ENCODE measurements at regions not wholly inside any gene's neighbourhood (a gene's known extent, or its start where the extent isn't known, plus 50 kb on each side); places are given as distances from the start of the nearest gene placed in this dataset.

DNA sequence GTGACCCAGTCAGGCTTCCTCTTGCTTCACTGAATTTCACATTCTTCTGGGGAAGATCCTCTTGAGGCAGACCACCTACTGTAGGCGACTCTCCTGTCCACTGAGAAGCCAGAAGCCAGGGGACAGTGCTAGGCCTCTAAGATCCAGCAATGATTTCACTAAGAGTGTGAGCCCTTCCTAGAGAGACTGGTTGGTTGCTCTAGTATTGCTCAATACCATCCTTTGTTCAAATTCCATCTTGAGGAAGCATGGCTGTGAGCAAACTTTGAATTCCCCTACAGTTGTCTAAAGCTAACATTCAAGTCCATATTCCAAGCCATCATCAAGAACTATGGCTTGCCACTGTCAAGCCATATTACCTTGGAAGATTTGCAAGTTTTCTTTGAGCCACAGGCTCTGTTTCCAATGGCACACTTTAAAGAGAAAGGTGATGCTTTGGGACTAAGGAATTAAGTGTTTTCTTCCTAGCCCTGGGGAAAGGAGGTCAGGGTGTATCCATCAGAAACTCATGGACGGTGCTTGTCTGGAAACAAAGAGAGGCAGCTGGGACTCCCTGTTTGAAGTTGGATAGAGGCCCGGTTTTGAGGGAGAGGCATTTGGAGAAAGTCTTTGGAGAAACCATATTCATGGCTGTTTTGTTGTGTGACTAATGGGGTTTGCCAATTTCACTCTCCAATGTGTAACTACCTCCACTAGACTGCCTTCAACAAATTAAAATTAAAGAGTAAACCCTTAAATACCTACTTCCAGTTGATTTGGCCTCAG, 1217.9 kb downstream of the VRK1 start:
- DNase-seq (ENCODE audit: low spot score), result no peak

DNA sequence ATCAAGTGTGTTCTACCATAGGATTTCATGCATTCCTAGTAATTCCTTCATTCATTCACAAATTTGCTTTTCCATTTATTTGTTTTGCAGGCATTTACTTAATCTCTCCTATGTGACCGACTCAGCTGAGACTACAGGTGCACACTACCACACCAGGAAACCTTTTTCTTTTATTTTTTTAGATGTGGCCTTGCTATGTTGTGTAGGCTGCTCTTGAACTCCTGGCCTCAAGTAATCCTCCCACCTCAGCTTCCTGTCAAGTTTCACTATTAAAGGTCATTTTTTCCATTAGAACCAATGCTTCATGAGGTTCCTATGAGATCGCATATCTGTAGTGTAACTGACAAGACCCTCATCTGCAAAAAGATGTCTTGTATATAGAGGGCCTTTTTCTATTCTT, 1218.7 kb downstream of the VRK1 start:
- DNase-seq (ENCODE audit: low spot score), result no peak

DNA sequence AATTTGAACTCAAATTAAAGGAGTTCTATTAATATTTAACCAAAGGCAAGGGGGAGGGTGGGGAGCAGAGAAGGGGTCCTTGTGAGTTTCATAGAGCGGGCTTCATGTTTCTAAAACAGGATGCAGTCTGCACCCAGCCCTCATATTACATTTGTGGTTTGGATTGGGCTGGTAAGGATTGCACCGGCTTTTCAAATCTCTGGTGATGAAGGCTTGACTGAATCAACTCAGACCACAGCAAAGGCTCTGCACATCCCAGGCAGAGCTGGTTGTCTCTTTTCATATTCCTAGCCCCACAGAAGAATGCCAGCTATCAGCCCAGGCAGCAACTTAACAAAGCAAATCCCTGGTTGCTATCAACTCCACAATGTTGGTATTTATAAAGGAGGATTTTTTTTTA, 1221.4 kb downstream of the VRK1 start:
- DNase-seq (ENCODE audit: low spot score), result no peak

DNA sequence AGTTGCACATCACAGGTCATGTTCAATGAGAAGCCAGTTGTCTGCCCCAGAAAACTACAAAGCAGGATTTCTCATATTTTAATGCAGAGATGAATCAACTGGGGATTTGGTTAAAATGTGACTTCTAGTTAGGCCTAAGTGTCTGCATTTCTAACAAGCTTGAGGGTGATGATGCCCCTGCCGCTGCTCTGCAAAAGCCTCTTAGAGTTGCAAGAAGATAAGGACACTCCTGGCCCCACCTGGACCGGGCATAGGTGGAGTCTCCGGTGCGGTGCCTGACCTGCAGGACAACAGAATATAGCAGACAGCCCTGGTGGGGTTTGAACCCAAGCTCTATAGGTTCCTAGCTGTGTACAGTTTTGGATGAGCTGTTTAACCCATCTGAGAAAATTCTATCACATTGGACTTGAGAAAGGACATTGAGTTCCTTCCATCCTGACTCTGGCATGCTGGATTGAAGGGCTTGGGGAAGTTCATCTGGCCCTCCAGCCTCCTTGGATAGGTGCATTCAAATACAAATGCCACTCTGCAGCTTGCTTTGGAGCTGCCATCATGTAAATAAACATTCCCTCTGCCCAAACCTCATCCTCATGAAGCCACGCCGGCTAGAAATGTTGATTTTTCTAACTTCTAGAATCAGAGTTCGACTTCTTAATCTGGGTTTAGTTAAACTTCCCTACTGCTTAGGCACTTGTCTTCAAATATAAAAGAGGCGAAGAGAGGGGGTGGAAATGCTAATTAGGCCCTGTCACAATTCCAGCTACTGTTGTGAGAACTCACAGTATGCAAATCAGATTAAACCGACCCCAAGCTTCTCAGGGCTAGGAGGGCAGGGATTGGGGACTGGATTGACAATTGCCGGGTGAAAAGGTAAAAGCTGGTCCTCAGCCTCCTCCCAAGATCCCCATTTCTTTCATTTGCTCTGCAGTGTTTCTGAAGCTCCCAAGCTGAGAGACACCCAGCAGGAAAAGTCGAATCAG, 1225.6 kb downstream of the VRK1 start:
- no peak for DNase-seq (ENCODE audit: low spot score)

DNA sequence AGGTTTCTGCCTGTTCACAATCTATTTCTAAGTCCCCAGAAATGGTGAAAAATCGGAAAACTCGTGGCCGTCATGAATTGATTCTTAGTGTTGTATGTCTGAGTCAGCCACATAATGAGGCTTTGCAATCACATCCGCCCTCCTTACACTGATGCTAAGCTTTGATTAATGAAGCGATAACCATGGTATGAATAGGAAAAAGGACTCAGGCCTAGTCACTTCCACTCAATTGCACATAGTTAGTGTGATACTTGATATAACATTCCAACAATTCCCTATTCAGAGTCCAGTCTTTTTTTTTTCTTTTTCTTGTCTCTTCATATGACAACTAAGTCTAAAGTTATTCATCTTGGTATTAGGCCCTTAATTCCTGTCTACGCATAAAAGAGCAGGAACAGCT, 1231.0 kb downstream of the VRK1 start:
- DNase-seq (ENCODE audit: low spot score), result no peak

DNA sequence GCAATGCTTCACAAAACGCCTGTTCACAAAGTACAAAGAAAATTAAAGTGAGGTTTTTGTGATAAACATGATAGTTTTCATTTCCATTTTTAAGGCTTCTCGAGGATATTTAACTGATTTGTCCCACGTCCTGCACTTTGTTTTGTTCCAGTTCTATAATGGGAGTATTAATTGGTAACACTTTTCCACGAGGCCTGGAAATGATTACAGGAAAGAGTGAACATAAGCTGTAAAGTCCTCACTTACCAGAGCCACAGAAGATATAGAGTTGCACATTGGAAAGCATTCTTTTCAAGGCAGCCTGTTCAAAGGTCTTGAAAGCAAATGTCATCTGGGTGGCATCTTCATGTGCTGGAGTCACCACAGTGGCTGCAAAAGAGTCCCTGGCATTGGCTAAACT, 1236.6 kb downstream of the BCL11B start:
- DNase-seq (ENCODE audit: low spot score), result no peak

DNA sequence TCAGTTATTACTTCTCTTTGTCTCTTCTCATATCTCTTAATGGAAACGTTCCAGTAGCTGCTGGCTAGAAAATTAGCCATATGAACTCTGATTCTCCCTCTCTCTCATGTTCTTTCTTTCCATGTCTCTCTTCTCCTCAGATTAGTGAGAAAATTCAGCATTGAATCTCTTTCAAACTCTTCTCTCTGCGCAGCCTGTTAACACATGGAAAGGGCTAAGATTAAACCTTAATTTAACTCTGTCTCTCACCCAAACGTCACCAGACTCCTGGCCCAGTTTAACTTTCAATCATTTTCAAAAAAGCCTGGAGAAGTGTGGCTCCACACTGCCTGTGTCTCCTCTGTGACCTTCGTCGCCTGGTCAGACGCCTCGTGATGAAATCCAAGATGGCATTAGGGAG, 1234.2 kb downstream of the BCL11B start:
- DNase-seq (ENCODE audit: low spot score), result no peak

DNA sequence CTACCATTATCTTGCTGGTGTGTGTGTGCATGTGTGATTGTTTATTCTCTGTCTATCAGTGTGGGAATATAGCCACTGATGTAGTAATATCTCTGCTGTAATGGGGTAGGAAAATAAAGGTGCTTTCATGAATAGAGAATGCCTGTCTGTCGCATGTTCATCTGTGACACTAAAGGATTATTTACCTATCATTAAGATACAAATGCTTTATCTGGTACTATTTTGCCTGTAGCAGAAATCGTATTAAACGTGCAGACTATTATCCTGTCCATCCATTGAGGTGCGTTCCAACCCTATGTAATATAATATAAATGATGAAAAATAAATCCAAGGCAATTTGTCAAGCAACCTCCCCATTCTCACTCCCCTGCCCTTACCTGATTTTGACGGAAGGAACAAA, 1215.1 kb downstream of the BCL11B start:
- no peak for DNase-seq (ENCODE audit: low spot score)

DNA sequence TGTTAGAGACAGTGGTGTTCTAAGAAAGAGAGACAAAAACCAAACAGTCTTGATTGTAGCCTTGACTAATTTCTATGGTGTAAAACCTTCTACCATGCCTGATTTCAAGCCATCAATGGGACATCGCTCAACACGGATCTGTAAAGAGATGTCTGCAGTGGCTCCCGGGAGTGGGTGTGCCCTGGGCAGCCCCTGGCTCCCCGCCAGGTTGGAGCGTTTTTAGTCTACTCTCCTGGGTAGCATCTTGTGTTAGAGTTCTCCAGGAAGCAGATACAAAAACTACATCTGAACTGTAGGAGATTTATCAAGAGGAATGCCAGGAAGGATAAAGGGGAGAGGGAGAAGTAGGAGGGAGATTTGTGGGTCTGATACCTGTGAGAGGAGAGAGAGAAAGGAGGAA, 1212.9 kb downstream of the BCL11B start:
- DNase-seq (ENCODE audit: low spot score), result no peak

DNA sequence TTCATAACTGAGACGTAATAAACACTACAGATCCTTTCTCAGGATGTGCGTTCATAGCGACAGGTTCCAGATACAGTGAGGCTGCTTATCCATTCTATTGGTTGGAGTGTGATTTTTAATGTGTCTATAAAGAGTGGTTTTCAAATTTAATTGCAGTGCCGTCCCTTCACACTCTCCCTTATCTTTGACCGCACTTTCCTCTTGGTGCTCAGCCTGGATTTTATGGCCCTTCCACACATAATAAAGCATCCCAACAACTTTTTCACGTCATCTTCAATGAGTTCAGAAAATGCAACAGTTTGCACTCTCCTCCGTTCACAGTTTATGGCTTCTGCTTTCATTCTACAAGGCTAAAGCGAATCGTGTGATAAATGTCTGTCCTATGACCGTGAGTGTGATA, 1209.9 kb downstream of the BCL11B start:
- no peak for DNase-seq (ENCODE audit: low spot score)

DNA sequence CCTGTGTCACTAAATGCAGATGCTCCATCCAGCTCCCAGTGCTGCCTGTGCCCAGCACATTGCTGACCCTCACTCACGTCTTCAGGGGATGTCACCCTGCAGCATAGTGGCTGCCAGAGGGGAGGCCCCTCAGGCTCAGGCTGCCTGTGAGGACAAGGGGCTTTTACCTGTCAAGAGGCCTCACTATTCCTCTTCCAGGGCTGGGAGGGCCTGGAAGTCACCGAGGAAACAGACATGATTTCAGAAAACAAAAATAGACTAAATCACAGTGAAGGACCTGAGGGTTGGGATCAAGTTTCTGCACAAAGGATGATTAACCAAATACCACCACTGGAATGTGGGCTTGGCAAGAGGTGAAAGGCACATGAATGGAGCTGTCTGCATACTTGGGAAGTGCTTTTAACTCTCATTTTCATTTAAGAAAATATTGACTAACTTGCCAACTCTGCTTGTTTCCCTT, 1202.3 kb downstream of the BCL11B start:
- DNase-seq (ENCODE audit: low spot score), result peak; percentile 47

DNA sequence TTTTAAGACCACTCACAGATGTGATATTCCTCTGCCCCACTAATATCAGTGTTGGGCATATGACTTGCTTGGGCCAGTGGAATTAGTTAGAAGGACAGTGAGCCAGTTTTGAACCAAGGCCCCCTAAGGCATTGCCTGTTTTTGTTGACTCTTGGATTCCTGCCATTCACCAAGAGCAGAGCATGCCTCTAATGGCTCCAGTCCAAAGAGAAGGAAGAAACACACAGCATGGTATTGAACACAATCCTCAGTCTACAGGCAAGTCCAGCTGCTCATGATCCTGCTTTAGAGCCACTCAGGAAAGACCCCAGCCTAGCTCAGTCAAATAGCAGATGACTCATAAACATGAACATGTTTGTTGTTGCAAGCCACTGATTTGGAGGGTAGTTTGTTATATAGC, 1201.5 kb downstream of the BCL11B start:
- DNase-seq (ENCODE audit: low spot score), result no peak

DNA sequence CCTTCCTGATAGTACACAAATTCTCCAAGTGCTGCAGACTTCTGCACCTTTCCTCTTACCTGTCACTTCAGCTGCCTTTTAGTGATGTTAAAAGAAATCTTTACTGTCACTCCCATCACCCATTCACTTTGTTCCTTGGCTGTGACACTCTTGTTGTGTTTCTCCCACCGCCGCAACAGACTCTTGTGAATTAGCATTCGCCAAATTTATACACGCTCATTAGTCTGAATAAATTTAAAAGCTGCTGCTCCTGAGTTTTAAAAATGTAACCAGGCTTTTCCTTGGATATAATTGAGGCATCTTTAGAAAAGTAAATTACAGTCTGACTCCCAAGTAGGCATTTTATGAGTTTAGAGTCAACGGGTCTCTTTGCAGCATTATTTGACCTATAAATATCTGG, 1197.9 kb downstream of the BCL11B start:
- no peak for DNase-seq (ENCODE audit: low spot score)

DNA sequence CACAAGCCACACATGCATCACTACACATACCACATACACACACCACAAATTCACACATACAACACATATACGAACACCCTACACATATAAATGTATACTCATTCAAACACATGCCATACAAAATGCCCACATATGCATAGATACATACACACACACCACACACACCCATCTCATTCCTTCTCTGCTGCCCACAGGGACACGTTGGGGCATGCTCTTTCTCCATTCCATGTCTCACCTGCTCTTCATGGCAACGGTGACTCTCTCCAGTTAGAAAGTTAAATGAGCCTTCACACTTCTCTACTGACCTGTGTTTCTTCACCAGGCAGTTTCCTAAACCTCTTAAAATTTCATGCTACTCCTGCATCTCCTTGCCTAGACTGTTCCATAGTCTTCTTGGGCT, 1194.8 kb downstream of the BCL11B start:
- no peak for DNase-seq (ENCODE audit: low spot score)

DNA sequence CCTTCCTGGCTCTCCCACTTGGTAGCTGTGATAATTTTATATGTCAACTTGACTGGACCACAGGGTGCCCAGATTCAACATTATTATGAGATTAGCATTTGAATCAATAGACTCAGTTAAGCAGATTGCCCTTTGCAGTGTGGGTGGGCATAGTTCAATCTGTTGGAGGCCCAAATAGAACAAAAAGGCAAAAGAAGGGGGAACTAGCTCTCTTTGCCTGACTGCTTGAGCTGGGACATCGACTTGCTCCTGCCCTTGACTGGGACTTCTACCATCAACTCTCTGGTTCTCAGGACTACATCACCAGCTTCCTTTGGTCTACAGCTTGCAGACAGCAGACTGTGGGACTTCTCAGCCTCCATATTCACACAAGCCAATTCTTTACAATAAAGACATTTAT, 1189.2 kb downstream of the BCL11B start:
- no peak for DNase-seq (ENCODE audit: low spot score)

DNA sequence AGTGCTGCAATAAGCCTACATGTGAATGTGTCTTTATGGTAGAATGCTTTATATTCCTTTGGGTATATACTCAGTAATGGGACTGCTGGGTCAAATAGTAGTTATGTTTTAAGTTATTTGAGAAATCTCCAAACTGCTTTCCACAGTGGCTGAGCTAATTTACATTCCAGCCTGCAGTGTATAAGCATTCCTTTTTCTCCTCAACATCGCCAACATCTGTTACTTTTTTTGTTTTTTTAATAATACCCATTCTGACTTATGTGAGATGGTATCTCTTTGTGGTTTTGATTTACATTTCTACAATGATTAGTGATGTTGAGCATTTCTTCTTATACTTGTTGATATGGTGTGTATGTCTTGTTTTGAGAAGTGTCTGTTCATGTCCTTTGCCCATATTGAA, 1186.2 kb downstream of the BCL11B start:
- no peak for DNase-seq (ENCODE audit: low spot score)

DNA sequence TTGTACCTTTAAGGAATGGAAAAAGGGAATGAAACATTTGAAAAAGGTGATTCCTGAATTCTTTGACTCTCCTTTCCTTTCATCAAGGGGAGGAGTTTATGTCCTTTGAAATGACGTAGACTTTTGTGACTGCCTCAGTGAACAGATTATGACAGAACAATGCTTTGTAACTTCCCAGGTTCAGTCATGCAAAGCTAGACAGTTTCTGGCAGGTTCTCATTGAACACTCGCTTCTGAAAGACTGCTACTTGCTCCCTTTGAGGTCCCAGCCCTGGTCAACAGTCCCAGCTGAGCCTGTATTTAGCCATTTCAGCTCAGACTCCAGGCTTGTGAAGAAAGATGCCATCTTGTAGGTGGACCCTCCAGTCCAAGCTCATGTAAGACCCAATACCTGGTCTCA, 1178.9 kb downstream of the BCL11B start:
- no peak for DNase-seq (ENCODE audit: low spot score)

DNA sequence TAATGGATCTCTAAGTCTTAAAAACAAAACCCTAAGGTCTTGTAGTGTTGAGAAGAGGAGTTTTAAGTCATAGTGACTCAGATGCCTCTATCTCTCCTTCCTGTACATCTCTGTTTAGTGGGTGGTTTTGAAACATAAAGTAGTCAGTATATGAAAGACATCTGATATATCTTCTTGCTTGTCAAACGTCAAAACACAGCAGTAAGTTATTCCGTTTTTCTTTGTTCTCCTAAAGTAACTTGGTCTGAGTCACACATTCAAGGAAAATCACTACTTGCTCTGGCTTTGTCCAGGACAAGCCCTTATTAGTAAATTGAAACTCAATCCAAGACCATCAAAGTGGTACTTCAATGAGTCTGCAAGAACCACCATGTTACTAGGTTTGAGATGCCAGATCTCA, 1172.5 kb downstream of the BCL11B start:
- no peak for DNase-seq (ENCODE audit: low spot score)

DNA sequence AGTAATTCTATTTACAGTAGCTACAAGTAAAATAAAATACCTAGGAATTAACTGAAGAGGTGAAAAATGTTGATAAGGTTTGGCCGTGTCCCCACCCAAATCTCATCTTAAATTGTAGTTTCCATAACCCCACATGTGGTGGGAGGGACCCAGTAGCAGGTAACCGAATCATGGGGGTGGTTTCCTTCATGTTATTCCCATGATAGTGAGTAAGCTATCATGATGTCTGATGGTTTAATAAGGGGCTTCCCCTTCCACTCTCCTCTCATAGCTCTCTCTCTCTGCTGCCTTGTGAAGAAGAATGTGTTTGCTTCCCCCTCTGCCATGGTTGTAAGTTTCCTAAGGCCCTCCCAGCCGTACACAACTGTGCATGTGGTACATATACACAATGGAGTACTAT, 1170.7 kb downstream of the BCL11B start:
- no peak for DNase-seq (ENCODE audit: low spot score)

DNA sequence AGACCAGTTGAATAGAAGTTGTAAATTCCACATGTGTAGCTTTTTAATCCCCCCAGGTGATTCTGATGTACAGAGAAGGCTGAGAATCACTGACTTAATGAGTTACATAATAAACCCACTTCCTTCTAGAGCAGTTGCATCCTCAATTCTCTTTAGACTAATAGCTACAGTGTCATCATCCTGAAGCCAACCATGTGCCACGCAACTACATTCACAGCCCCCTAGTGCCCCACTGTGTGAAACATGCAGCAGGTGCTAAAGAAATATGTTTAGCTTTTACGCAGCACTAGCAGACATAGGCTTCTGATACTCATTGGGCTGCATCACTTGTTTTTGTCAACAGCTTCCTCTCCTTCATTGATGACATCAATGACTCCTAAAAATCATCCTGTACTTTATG, 1168.3 kb downstream of the BCL11B start:
- DNase-seq (ENCODE audit: low spot score), result no peak

DNA sequence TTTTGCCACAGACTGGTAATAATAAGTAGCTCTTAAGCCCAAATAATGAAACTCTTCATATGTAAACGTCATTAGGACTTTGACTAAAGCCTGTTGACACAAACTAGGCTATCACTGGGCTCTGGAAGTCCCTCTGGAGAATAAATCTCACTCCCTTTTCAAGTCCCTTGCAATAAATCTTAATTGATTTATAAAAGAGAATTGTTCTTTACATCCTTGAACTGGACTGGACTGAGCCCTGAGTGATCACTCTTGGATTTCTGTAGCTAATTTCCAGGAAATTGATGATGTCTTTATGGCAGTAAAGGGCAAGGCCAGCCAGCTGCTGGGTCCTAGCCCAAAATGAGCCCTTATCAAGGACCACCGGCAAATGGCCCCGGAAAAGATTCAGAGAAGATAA, 1162.7 kb downstream of the BCL11B start:
- no peak for DNase-seq (ENCODE audit: low spot score)

DNA sequence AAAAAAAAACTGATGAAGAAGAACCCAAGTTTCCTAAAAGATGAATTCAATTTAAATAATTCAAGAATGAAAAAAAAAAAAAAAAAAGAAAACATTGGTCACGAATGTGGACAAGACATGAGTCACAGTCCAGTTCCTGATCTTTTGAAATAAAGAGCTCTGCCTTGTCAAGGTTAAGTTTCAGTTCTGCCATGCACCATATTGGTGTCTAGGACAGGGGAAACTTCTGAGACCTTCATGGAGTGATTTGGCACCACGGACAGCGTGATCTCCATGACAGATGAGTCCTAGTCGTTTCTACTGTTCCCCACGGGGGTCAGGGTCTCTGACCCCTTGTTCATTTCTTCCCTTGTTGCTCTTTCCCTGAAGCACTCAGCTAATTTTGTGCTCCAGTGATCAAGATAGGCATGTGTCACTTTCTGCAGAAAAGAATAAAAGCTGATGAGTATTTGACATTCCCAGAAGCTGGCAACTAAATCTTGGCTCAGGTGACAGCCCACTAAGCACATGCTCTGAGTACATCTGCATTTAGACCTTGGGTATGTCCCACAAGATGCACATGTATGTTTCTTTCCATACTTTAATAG, 1159.7 kb downstream of the BCL11B start:
- DNase-seq (ENCODE audit: low spot score), result no peak

Measured in ureter (tissue), 1 donor.